Osteoblast (primary cell): ENCODE measurements at regions not wholly inside any gene's neighbourhood (a gene's known extent, or its start where the extent isn't known, plus 50 kb on each side); places are given as distances from the start of the nearest gene placed in this dataset.

ENCODE experiments used
- DNase-seq: peaks from one replicate; pipeline ENCODE4 v3.0.0; 2011; ENCODE audit warnings: low spot score, mixed read lengths; ENCODE audit not compliant: insufficient read length; ENCODE audit errors: missing footprints
- H2AFZ ChIP-seq: 2 replicates; pipeline ENCODE4 v1.6.0; 2011; ENCODE audit warnings: mild to moderate bottlenecking, low read length
- H3K27ac ChIP-seq: 2 replicates; pipeline ENCODE4 v1.5.1; 2011; ENCODE audit warnings: mild to moderate bottlenecking, low read depth, low read length, moderate library complexity
- H3K27me3 ChIP-seq: 2 replicates; pipeline ENCODE4 v1.6.0; 2012; ENCODE audit warnings: mild to moderate bottlenecking, control low read depth, inconsistent platforms, low read length, moderate library complexity; ENCODE audit not compliant: insufficient read depth
- H3K36me3 ChIP-seq: 2 replicates; pipeline ENCODE4 v1.5.1; 2011; ENCODE audit warnings: mild to moderate bottlenecking, low read length, control low read depth, moderate library complexity; ENCODE audit not compliant: insufficient read depth
- H3K4me1 ChIP-seq: 2 replicates; pipeline ENCODE4 v1.5.1; 2011; ENCODE audit warnings: mild to moderate bottlenecking, low read length, control low read depth, moderate library complexity; ENCODE audit not compliant: insufficient read depth
- H3K4me2 ChIP-seq: 2 replicates; pipeline ENCODE4 v1.6.0; 2011; ENCODE audit warnings: mild to moderate bottlenecking, low read length; ENCODE audit not compliant: insufficient read depth
- H3K4me3 ChIP-seq: fragments of 200-600 bp; sonication (generic); 3 replicates; pipeline ENCODE4 v1.5.1; 2012; ENCODE audit warnings: mild to moderate bottlenecking, low read length, inconsistent platforms; ENCODE audit not compliant: insufficient read depth
- H3K79me2 ChIP-seq: 2 replicates; pipeline ENCODE4 v1.6.0; 2012; ENCODE audit warnings: mild to moderate bottlenecking, low read length, control low read depth, inconsistent platforms; ENCODE audit not compliant: insufficient read depth
- H3K9me3 ChIP-seq: 2 replicates; pipeline ENCODE4 v1.5.1; 2011; ENCODE audit warnings: low read depth, low read length, control low read depth
- H4K20me1 ChIP-seq: 2 replicates; pipeline ENCODE4 v1.6.0; 2012; ENCODE audit warnings: mild to moderate bottlenecking, low read length, control low read depth; ENCODE audit not compliant: insufficient read depth
- CTCF ChIP-seq: IDR thresholded peaks from 2 replicates; pipeline ENCODE4 v1.5.1; 2011; ENCODE audit warnings: mild to moderate bottlenecking, low read depth, low read length, moderate library complexity; ENCODE audit errors: extremely low read depth

- no peak overlapping the region for H3K27ac ChIP-seq
- H3K27me3 ChIP-seq: no peaks in the 10 kb centered on the region
- no peaks in the 10 kb centered on the region for H4K20me1 ChIP-seq
- no peaks in the 10 kb centered on the region for H3K4me1 ChIP-seq
- no peaks in the 10 kb centered on the region for H3K9me3 ChIP-seq
- H3K4me2 ChIP-seq: no peak overlapping the region
- no peaks in the 10 kb centered on the region for H3K79me2 ChIP-seq
- TF ChIP-seq CTCF: no peak
- H3K36me3 ChIP-seq: no peaks in the 10 kb centered on the region
- H2AFZ ChIP-seq: no peak overlapping the region
- H3K4me3 ChIP-seq: no peak overlapping the region
- DNase-seq: no peak
Observed at GRCh38 chr1:94608852-94609530, 67.4 kb upstream of the F3 start.

GRCh38 chr1:94608142-94608851, 66.7 kb upstream of the F3 start:
- no peaks in the 10 kb centered on the region for H4K20me1 ChIP-seq
- H2AFZ ChIP-seq: no peak overlapping the region
- no peak overlapping the region for H3K4me3 ChIP-seq
- H3K79me2 ChIP-seq: no peaks in the 10 kb centered on the region
- no peaks in the 10 kb centered on the region for H3K9me3 ChIP-seq
- no peaks in the 10 kb centered on the region for H3K27me3 ChIP-seq
- no peak overlapping the region for H3K27ac ChIP-seq
- no peak overlapping the region for H3K4me2 ChIP-seq
- H3K4me1 ChIP-seq: no peaks in the 10 kb centered on the region
- H3K36me3 ChIP-seq: no peaks in the 10 kb centered on the region
- DNase-seq: no peak
- TF ChIP-seq CTCF: no peak

DNA sequence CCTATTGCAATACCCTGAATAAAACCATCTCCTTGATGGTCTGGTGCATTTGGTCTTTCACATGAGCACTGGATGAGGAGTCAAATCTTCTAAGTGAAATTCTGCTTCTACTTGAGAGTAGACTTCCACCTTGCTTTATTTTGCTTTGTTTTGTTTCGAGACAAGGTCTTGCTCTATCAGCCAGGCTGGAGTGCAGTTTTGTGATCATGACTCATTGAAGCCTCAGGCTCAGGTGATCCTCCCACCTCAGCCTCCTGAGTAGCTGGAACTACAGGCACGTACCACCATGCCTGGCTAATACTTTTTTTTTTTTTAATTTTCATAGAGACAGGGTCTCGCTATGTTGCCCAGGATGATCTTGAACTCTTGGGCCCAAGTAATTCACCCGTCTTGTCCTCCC, 65.8 kb upstream of the F3 start:
- H3K27ac ChIP-seq: no peak overlapping the region
- no peaks in the 10 kb centered on the region for H3K9me3 ChIP-seq
- peaks cover under 1% of the 10 kb centered on the region for H3K4me1 ChIP-seq
- H4K20me1 ChIP-seq: no peaks in the 10 kb centered on the region
- no peak for TF ChIP-seq CTCF
- DNase-seq: no peak
- no peaks in the 10 kb centered on the region for H3K36me3 ChIP-seq
- H3K4me3 ChIP-seq: no peak overlapping the region
- no peaks in the 10 kb centered on the region for H3K79me2 ChIP-seq
- peaks cover 3% of the 10 kb centered on the region for H3K27me3 ChIP-seq
- no peak overlapping the region for H3K4me2 ChIP-seq
- H2AFZ ChIP-seq: no peak overlapping the region

DNA sequence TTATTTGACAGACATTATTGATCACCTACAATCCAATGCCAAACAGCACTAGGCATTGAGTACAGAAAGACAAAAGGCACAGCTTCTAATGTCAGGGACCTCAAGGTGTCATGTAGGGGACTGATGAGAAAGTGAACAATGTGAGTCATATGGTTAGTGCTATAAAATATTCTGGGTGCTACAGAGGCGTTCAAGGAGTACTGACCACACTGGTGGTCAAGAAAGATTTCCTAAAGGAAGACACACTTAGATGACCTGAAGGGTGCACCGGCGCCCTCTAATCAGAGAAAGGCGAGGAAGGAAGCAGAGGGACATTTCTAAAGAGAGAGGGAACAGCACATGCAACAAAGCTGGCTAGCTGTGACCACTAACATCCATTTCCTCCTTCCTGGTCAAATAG, 64.9 kb upstream of the F3 start:
- Histone ChIP-seq H3K36me3 (no peaks in the 10 kb centered on the region), H4K20me1 (no peaks in the 10 kb centered on the region), H3K4me1 (peaks cover 5% of the 10 kb centered on the region), H3K9me3 (no peaks in the 10 kb centered on the region), H2AFZ (no peak overlapping the region), H3K27ac (no peak overlapping the region), H3K4me2 (no peak overlapping the region), H3K4me3 (no peak overlapping the region), H3K79me2 (no peaks in the 10 kb centered on the region), H3K27me3 (peaks cover 12% of the 10 kb centered on the region)
- TF ChIP-seq CTCF: no peak
- no peak for DNase-seq
